A673 (cell line): ENCODE measurements at regions not wholly inside any gene's neighbourhood (a gene's known extent, or its start where the extent isn't known, plus 50 kb on each side); places are given as distances from the start of the nearest gene placed in this dataset.

Source experiments
- BruUV-seq: library from RNA; stranded (reverse); fragments of 400-500 nt; replicated peaks from 2 replicates; lab custom pipeline; 2021; lab: Mats Ljungman, UMichigan
- CTCF ChIA-PET: fragments of 300-600 bp; sonication (Branson Sonifier 250); formaldehyde crosslinking; loops from one replicate; lab custom pipeline; 2022; ENCODE audit warnings: antibody characterized with exemption; lab: Charles Lee
- POLR2A ChIA-PET: fragments of 300-600 bp; sonication (Branson Sonifier 250); formaldehyde crosslinking; loops from one replicate; lab custom pipeline; 2022; ENCODE audit warnings: antibody characterized with exemption; ENCODE audit not compliant: low non-redundant PET; lab: Charles Lee
- DNase-seq: peaks from one replicate; pipeline ENCODE4 v3.0.0-alpha.2; 2015; ENCODE audit warnings: low spot score
- H3K27ac ChIP-seq: fragments of 200-600 bp; sonication (generic); 2 replicates; pipeline ENCODE4 v1.5.1; 2016; ENCODE audit warnings: mixed run types, low read depth, mild to moderate bottlenecking, mixed read lengths, antibody characterized with exemption, low read length; ENCODE audit not compliant: poor library complexity, severe bottlenecking
- H3K27me3 ChIP-seq: fragments of 200-600 bp; sonication (generic); replicated peaks from 2 replicates; pipeline ENCODE4 v1.6.1; 2017; ENCODE audit warnings: mixed run types, low read depth, mild to moderate bottlenecking, mixed read lengths, antibody characterized with exemption, low read length; ENCODE audit not compliant: insufficient read depth, poor library complexity
- H3K36me3 ChIP-seq: fragments of 200-600 bp; sonication (generic); 2 replicates; pipeline ENCODE4 v1.6.1; 2016; ENCODE audit warnings: mixed run types, mild to moderate bottlenecking, mixed read lengths, antibody characterized with exemption, low read length; ENCODE audit not compliant: insufficient read depth, poor library complexity, severe bottlenecking
- H3K4me1 ChIP-seq: fragments of 200-600 bp; sonication (generic); 2 replicates; pipeline ENCODE4 v1.6.1; 2017; ENCODE audit warnings: mixed run types, mild to moderate bottlenecking, mixed read lengths, antibody characterized with exemption, low read length; ENCODE audit not compliant: insufficient read depth, poor library complexity, severe bottlenecking
- H3K4me3 ChIP-seq: fragments of 200-600 bp; sonication (generic); 2 replicates; pipeline ENCODE4 v1.5.1; 2016; ENCODE audit warnings: low read depth, mixed run types, mild to moderate bottlenecking, mixed read lengths, low read length; ENCODE audit not compliant: poor library complexity, severe bottlenecking
- H3K9me3 ChIP-seq: fragments of 200-600 bp; sonication (generic); 2 replicates; pipeline ENCODE4 v1.6.1; 2016; ENCODE audit warnings: mixed run types, low read depth, mild to moderate bottlenecking, mixed read lengths, antibody characterized with exemption, low read length; ENCODE audit not compliant: poor library complexity, severe bottlenecking
- EZH2 ChIP-seq: fragments of 200-600 bp; sonication (generic); IDR thresholded peaks from 2 replicates; pipeline ENCODE4 v1.6.1; 2017; ENCODE audit warnings: borderline replicate concordance, low read depth, mild to moderate bottlenecking, mixed read lengths, antibody characterized with exemption, low read length; ENCODE audit not compliant: poor library complexity, severe bottlenecking
- intact Hi-C: fragments of 100-400 bp; cut with micrococcal nuclease; formaldehyde crosslinking; loops from one replicate; pipeline ENCODE4 v1.10.0; 2022; ENCODE audit not compliant: unreplicated experiment
- TF ChIP-seq, protein P1 (sequence below): fragments of 300-800, 200-600 bp; sonication (generic); conservative IDR thresholded peaks from 2 replicates; pipeline ENCODE4 v1.5.1; 2017; ENCODE audit warnings: low read depth, mild to moderate bottlenecking, antibody characterized with exemption, low read length, moderate library complexity, mixed read lengths

DNA sequence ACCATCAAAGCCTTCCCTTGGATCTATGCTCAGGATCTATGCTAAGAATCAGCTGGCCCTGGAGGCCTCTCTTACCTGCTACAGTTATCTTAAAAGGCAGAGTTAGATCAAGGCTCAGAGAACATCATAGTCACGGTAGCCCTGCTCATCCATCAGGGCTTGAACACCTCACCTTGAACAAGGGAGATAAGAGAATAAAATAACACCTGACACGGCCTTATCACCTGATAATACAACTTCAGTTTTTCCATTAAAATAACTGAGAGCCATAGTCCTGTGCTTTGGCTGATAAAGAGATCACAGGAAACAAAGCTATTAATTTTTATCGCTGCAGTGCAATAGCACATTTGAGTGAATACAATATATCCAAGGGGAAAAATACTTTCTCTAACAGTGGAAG lies 85.6 kb upstream of the LPP start:
- Histone ChIP-seq H3K27ac (no peak overlapping the region), H3K27me3 (no peaks in the 10 kb centered on the region), H3K9me3 (no peaks in the 10 kb centered on the region), H3K36me3 (no peaks in the 10 kb centered on the region), H3K4me1 (no peaks in the 10 kb centered on the region), H3K4me3 (no peak overlapping the region)
- ChIA-PET CTCF (no interaction called here), POLR2A (no interaction called here)
- intact Hi-C loops: no loop called here
- TF ChIP-seq, protein P1, sequence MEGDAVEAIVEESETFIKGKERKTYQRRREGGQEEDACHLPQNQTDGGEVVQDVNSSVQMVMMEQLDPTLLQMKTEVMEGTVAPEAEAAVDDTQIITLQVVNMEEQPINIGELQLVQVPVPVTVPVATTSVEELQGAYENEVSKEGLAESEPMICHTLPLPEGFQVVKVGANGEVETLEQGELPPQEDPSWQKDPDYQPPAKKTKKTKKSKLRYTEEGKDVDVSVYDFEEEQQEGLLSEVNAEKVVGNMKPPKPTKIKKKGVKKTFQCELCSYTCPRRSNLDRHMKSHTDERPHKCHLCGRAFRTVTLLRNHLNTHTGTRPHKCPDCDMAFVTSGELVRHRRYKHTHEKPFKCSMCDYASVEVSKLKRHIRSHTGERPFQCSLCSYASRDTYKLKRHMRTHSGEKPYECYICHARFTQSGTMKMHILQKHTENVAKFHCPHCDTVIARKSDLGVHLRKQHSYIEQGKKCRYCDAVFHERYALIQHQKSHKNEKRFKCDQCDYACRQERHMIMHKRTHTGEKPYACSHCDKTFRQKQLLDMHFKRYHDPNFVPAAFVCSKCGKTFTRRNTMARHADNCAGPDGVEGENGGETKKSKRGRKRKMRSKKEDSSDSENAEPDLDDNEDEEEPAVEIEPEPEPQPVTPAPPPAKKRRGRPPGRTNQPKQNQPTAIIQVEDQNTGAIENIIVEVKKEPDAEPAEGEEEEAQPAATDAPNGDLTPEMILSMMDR: no peak
- TF ChIP-seq EZH2: no peak
- BruUV-seq: no TSS peak
- no peak for DNase-seq

DNA sequence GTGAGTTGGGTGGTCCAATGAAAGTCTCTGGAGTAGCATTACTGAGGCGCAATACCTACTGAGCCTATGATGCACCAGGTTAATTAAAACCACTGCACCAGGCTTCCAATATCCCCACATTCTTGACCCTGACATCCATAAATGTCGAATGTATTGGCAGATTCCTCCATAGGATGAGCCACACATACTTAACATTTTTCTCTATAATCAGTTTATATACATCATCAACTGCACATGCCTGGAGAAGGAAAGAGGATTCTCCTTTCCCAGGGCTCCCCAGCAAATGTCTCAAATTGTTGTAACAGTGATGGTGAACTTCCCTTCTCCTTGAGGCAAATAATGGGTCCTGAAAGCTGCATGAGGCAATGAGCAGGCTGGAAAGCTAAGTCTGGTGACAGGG lies 82.3 kb upstream of the LPP start:
- DNase-seq: no peak
- intact Hi-C loops: no loop called here
- H3K27ac ChIP-seq: no peak overlapping the region
- H3K36me3 ChIP-seq: no peaks in the 10 kb centered on the region
- H3K4me1 ChIP-seq: no peaks in the 10 kb centered on the region
- no peaks in the 10 kb centered on the region for H3K27me3 ChIP-seq
- no peak for TF ChIP-seq EZH2
- TF ChIP-seq, protein P1: no peak
- no peak overlapping the region for H3K4me3 ChIP-seq
- CTCF ChIA-PET: no interaction called here
- POLR2A ChIA-PET: no interaction called here
- no peaks in the 10 kb centered on the region for H3K9me3 ChIP-seq
- no TSS peak for BruUV-seq

DNA sequence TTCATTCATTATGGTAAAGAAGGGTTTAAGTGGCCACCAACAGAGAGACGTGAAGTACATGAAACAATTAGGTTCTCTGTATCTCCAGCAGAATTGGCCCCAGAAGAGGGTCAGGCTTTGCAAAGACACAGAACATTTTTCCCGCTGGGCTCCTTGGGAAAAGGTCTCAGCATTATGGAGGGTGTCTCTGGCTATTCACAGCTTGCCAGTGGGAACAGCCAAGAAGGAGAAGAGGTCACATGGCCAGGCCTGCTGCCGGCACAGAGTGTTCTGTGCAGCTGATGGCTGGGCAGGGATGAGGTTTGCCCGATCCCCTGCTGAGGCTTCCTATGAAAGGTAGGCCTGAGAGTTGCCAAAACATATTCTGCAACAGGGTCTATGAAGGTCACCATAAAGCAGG lies 77.8 kb upstream of the LPP start:
- TF ChIP-seq, protein P1: no peak
- no peak for TF ChIP-seq EZH2
- ChIA-PET POLR2A (no interaction called here), CTCF (no interaction called here)
- no peak overlapping the region for H3K27ac ChIP-seq
- H3K4me1 ChIP-seq: no peaks in the 10 kb centered on the region
- intact Hi-C loops: no loop called here
- H3K9me3 ChIP-seq: no peaks in the 10 kb centered on the region
- H3K4me3 ChIP-seq: no peak overlapping the region
- H3K36me3 ChIP-seq: no peaks in the 10 kb centered on the region
- no peaks in the 10 kb centered on the region for H3K27me3 ChIP-seq
- BruUV-seq: no TSS peak
- no peak for DNase-seq
